Fibroblast of lung (primary cell): ENCODE measurements at regions not wholly inside any gene's neighbourhood (a gene's known extent, or its start where the extent isn't known, plus 50 kb on each side); places are given as distances from the start of the nearest gene placed in this dataset.

Experiments used
- DNase-seq, 2 donors: peaks; one replicate each; pipeline versions ENCODE4 v3.0.0 to v3.0.0-alpha.2; 2010; ENCODE audit warnings: low read depth in 2 of 2
- H2AFZ ChIP-seq: 2 replicates; pipeline ENCODE4 v1.5.1; 2012; ENCODE audit warnings: low read length, control low read depth, inconsistent platforms
- H3K27ac ChIP-seq: 2 replicates; pipeline ENCODE4 v1.5.1; 2011; ENCODE audit warnings: low read length, control low read depth; ENCODE audit not compliant: insufficient read depth
- H3K27me3 ChIP-seq: 2 replicates; pipeline ENCODE4 v1.5.1; 2011; ENCODE audit warnings: mild to moderate bottlenecking, low read length; ENCODE audit not compliant: control insufficient read depth, insufficient read depth
- H3K36me3 ChIP-seq: 2 replicates; pipeline ENCODE4 v1.5.1; 2011; ENCODE audit warnings: low read length; ENCODE audit not compliant: control insufficient read depth, insufficient read depth
- H3K4me1 ChIP-seq: 2 replicates; pipeline ENCODE4 v1.5.1; 2011; ENCODE audit warnings: low read length; ENCODE audit not compliant: control insufficient read depth, insufficient read depth; ENCODE audit errors: extremely low read depth
- H3K4me2 ChIP-seq: 2 replicates; pipeline ENCODE4 v1.5.1; 2011; ENCODE audit warnings: low read length, control low read depth; ENCODE audit not compliant: insufficient read depth; ENCODE audit errors: extremely low read depth
- H3K4me3 ChIP-seq, 4 experiments: fragments of 200-600 bp in 1 of 4; sonication (generic) in 1 of 4; replicated peaks in 1 of 4; 2 replicates each; pipeline ENCODE4 v1.5.1; 2011 to 2016; ENCODE audit warnings: low read length in 4 of 4, low read depth in 3 of 4, mild to moderate bottlenecking in 3 of 4, control low read depth in 2 of 4, inconsistent platforms in 1 of 4, mixed read lengths in 1 of 4; ENCODE audit not compliant: insufficient read depth in 1 of 4; ENCODE audit errors: control extremely low read depth in 1 of 4
- H3K79me2 ChIP-seq: 2 replicates; pipeline ENCODE4 v1.5.1; 2012; ENCODE audit warnings: mild to moderate bottlenecking, low read length, inconsistent platforms; ENCODE audit not compliant: control insufficient read depth, insufficient read depth
- H3K9ac ChIP-seq: 2 replicates; pipeline ENCODE4 v1.5.1; 2011; ENCODE audit warnings: mild to moderate bottlenecking, low read length, control low read depth; ENCODE audit not compliant: insufficient read depth
- H3K9me3 ChIP-seq: 2 replicates; pipeline ENCODE4 v1.5.1; 2012; ENCODE audit warnings: low read depth, low read length; ENCODE audit not compliant: control insufficient read depth, insufficient read depth
- H4K20me1 ChIP-seq: 2 replicates; pipeline ENCODE4 v1.5.1; 2011; ENCODE audit warnings: low read length; ENCODE audit not compliant: control insufficient read depth, insufficient read depth; ENCODE audit errors: extremely low read depth
- EZH2 ChIP-seq: IDR thresholded peaks from 2 replicates; pipeline ENCODE4 v1.5.1; 2012; ENCODE audit warnings: low read length, control low read depth, mild to moderate bottlenecking; ENCODE audit errors: missing control alignments
- TF ChIP-seq, protein P1 (sequence below), 2 donors: IDR thresholded peaks in 1 of 2; conservative IDR thresholded peaks in 1 of 2; 1 replicate in 1 of 2; 2 replicates in 1 of 2; pipeline ENCODE4 v1.5.1; 2011 to 2012; ENCODE audit warnings: low read length in 2 of 2, control low read depth in 1 of 2, inconsistent platforms in 1 of 2, low read depth in 1 of 2, mild to moderate bottlenecking in 1 of 2

GRCh38 chr2:103365071-103365470 is 603.2 kb downstream of the TMEM182 start:
- TF ChIP-seq, protein P1, sequence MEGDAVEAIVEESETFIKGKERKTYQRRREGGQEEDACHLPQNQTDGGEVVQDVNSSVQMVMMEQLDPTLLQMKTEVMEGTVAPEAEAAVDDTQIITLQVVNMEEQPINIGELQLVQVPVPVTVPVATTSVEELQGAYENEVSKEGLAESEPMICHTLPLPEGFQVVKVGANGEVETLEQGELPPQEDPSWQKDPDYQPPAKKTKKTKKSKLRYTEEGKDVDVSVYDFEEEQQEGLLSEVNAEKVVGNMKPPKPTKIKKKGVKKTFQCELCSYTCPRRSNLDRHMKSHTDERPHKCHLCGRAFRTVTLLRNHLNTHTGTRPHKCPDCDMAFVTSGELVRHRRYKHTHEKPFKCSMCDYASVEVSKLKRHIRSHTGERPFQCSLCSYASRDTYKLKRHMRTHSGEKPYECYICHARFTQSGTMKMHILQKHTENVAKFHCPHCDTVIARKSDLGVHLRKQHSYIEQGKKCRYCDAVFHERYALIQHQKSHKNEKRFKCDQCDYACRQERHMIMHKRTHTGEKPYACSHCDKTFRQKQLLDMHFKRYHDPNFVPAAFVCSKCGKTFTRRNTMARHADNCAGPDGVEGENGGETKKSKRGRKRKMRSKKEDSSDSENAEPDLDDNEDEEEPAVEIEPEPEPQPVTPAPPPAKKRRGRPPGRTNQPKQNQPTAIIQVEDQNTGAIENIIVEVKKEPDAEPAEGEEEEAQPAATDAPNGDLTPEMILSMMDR (conservative IDR thresholded peaks at IDR 0.05 in 1 of 2, IDR thresholded peaks at IDR 0.05 in 1 of 2; ENCODE audit: low read depth in 1 of 2, low read length in 2 of 2) = no peak
- no peak for TF ChIP-seq EZH2
- H3K4me1 ChIP-seq = no peaks in the 10 kb centered on the region

DNA sequence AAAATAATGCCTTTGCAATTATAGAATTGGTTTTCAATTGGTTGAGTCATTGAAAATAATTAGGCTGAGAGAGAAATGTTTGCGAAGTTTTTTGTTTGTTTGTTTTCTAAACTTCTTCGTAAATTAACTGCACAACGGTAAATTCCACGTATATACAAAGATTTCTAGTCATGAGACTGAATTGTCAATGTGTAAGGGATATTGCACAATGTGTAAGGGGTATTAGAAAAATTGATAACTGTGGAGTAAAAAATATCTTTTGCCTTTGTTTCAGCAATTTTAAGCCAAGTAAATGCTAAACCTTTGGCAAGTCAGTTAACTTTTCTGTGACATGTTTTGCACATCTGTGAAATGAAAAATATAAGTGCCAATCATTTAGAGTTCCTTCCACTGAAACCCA is 606.0 kb downstream of the TMEM182 start:
- Histone ChIP-seq H3K36me3 (no peaks in the 10 kb centered on the region), H3K4me1 (no peaks in the 10 kb centered on the region), H3K27ac (no peak overlapping the region), H3K27me3 (no peaks in the 10 kb centered on the region), H3K79me2 (no peaks in the 10 kb centered on the region), H4K20me1 (no peaks in the 10 kb centered on the region), H3K4me2 (no peak overlapping the region), H3K4me3 (no peak overlapping the region), H2AFZ (no peak overlapping the region), H3K9me3 (no peaks in the 10 kb centered on the region), H3K9ac (no peak overlapping the region)
- TF ChIP-seq, protein P1 (conservative IDR thresholded peaks at IDR 0.05 in 1 of 2, IDR thresholded peaks at IDR 0.05 in 1 of 2; ENCODE audit: low read depth in 1 of 2, low read length in 2 of 2) = no peak
- no peak for TF ChIP-seq EZH2
- no peak for DNase-seq

More at GRCh38 chr2:103365071-103365470, 603.2 kb downstream of the TMEM182 start:
- no peaks in the 10 kb centered on the region for H3K9me3 ChIP-seq
- no peak overlapping the region for H3K4me3 ChIP-seq
- DNase-seq = no peak
- H3K27ac ChIP-seq = no peak overlapping the region
- H3K36me3 ChIP-seq = no peaks in the 10 kb centered on the region
- H3K27me3 ChIP-seq = no peaks in the 10 kb centered on the region
- no peak overlapping the region for H2AFZ ChIP-seq
- H3K9ac ChIP-seq = no peak overlapping the region
- H4K20me1 ChIP-seq = no peaks in the 10 kb centered on the region
- no peak overlapping the region for H3K4me2 ChIP-seq
- no peaks in the 10 kb centered on the region for H3K79me2 ChIP-seq

- Histone ChIP-seq H3K9me3 (no peaks in the 10 kb centered on the region), H4K20me1 (no peaks in the 10 kb centered on the region), H3K27ac (no peak overlapping the region), H3K4me1 (no peaks in the 10 kb centered on the region), H3K36me3 (no peaks in the 10 kb centered on the region), H3K27me3 (no peaks in the 10 kb centered on the region), H3K4me2 (no peak overlapping the region), H3K79me2 (no peaks in the 10 kb centered on the region), H3K9ac (no peak overlapping the region), H3K4me3 (no peak overlapping the region), H2AFZ (no peak overlapping the region)
- DNase-seq = no peak
- TF ChIP-seq, protein P1 (conservative IDR thresholded peaks at IDR 0.05 in 1 of 2, IDR thresholded peaks at IDR 0.05 in 1 of 2; ENCODE audit: low read depth in 1 of 2, low read length in 2 of 2) = no peak
- TF ChIP-seq EZH2 = no peak
These were observed 621.7 kb downstream of the TMEM182 start for GRCh38 chr2:103383541-103383940.
